Fibroblast of the aortic adventitia (primary cell): ENCODE measurements at regions not wholly inside any gene's neighbourhood (a gene's known extent, or its start where the extent isn't known, plus 50 kb on each side); places are given as distances from the start of the nearest gene placed in this dataset.

Experiments used
- DNase-seq: peaks from one replicate; pipeline ENCODE4 v3.0.0-alpha.2; 2010; ENCODE audit warnings: low read depth
- H3K4me3 ChIP-seq: 2 replicates; pipeline ENCODE4 v1.5.1; 2011; ENCODE audit warnings: low read depth, mild to moderate bottlenecking, control low read depth, low read length, moderate library complexity
- TF ChIP-seq, protein P1 (sequence below): IDR thresholded peaks from 2 replicates; pipeline ENCODE4 v1.5.1; 2011; ENCODE audit warnings: mild to moderate bottlenecking, low read length, control low read depth, inconsistent platforms; ENCODE audit not compliant: insufficient read depth

DNA sequence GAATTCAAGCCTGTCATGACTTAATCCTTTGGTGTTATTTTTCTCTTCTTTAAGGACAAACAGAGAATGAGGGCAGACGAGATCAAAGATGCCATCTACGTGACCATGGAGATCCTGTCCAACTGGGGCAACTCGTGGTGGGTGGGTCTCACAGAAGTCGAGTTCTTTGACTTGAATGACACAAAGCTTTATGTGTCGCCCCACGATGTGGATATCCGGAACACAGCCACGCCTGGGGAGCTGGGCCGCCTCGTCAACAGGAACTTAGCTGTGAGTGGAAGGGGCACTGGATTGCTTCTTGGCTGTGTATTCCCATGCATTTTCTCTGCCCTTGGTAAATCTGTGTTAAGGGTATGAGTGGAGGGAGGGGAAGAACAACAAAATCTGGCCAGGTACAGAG lies 158.7 kb downstream of the KATNIP start:
- DNase-seq, result no peak
- TF ChIP-seq, protein P1, sequence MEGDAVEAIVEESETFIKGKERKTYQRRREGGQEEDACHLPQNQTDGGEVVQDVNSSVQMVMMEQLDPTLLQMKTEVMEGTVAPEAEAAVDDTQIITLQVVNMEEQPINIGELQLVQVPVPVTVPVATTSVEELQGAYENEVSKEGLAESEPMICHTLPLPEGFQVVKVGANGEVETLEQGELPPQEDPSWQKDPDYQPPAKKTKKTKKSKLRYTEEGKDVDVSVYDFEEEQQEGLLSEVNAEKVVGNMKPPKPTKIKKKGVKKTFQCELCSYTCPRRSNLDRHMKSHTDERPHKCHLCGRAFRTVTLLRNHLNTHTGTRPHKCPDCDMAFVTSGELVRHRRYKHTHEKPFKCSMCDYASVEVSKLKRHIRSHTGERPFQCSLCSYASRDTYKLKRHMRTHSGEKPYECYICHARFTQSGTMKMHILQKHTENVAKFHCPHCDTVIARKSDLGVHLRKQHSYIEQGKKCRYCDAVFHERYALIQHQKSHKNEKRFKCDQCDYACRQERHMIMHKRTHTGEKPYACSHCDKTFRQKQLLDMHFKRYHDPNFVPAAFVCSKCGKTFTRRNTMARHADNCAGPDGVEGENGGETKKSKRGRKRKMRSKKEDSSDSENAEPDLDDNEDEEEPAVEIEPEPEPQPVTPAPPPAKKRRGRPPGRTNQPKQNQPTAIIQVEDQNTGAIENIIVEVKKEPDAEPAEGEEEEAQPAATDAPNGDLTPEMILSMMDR, result no peak
- H3K4me3 ChIP-seq, result no peak overlapping the region

DNA sequence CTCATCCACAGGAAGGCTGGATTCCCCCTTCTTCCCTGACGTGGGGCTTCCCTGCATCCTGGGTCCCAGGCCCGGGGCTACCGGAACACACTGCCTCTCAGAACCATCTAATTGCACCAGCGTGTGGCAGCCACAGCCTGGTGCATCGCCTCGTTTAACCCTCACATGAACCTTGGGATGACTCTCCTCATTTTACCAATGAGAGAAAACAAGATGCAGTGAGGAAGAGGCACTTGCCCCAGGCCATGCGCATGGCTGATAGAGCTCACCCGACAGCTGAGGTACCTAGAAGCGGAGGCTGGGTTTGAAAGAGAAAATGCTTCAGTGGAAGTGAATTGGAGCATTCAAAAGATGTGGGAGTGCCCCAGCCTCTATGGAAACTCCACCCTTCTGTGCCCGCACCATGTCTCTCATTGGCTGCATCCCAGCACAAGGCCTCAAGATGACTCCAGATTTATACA lies 162.3 kb downstream of the KATNIP start:
- DNase-seq, result no peak
- TF ChIP-seq, protein P1, result no peak
- no peak overlapping the region for H3K4me3 ChIP-seq

DNA sequence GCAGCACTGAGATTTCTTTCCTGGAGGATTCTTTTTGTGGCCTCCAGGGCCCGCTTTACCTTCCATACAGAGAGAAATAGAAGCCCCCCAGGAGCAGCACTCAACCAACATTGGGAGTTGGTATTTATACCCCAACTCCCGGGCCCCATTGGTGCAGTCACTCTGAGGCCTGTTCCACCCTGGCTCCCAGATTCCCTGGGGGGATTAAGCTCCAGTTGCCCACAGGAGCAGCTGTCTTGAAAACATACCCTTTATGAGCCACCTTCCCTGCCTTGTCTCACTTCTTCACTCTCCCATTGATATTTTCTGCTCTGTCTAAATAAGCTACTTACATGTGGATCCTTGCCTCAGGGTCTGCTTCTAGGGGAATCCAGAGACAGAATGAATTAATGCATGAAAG lies 167.8 kb downstream of the KATNIP start:
- DNase-seq, result no peak
- no peak overlapping the region for H3K4me3 ChIP-seq
- TF ChIP-seq, protein P1, result no peak

DNA sequence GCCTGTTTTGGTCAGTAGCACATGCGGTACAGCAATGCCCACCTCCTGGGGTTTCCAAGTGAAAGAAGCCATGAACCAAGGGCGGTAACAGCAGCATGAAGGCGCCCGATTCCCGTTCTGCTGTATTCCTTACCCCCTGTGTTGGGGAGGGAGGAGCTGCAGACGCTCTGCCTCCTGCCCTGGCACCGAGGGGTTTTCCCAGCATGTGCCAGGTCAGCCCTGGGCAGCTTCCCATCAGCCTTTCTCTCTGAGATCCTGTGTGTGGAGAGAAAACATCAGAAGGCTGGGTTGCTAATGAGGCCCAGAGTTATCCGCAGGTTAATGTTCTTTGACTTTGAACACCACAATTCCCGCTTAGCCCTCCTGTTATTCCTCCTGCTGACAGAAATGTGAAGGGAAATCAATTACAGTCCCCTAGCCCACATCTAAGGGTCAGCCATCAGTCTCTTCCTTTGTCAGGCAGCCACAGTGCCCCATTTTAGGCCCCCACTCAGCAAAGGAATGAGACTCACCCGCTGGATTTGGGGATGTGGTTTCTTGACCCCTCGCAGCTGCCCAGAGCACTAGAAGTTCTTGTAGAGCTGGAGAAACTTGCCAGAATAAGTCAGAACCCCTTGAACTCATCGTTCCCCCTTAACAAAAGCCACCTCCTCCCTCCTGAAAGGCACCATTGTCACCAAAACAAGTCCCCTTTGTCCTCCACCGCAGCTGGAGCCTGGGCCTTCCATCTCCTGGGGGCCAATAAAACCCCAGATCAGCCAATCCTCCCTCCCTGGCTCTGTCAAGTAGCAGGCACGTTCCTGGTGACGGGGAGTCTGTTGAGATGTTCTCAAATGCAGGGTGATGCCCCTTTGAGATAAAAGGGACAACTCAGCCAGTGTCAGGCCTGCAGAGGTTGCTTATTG lies 168.5 kb downstream of the KATNIP start:
- H3K4me3 ChIP-seq, result no peak overlapping the region
- no peak for DNase-seq
- TF ChIP-seq, protein P1, result no peak

DNA sequence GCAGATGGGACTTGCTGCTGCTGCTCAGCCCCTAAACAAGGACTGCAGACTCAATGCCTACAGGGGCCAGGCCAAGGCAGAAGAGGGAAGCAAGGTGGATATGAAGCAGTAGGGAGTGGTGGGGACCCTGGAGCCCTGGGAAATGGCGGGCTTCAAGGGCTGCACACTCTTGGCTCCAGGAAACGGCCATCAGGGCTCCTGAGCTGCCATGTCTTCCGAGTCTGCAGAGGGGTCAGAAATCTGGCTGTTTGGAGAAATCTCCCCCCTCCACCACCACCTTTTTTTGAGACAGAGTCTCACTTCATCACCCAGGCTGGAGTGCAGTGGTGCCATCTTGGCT lies 169.1 kb downstream of the KATNIP start:
- DNase-seq, result no peak
- TF ChIP-seq, protein P1, result no peak
- H3K4me3 ChIP-seq, result no peak overlapping the region

DNA sequence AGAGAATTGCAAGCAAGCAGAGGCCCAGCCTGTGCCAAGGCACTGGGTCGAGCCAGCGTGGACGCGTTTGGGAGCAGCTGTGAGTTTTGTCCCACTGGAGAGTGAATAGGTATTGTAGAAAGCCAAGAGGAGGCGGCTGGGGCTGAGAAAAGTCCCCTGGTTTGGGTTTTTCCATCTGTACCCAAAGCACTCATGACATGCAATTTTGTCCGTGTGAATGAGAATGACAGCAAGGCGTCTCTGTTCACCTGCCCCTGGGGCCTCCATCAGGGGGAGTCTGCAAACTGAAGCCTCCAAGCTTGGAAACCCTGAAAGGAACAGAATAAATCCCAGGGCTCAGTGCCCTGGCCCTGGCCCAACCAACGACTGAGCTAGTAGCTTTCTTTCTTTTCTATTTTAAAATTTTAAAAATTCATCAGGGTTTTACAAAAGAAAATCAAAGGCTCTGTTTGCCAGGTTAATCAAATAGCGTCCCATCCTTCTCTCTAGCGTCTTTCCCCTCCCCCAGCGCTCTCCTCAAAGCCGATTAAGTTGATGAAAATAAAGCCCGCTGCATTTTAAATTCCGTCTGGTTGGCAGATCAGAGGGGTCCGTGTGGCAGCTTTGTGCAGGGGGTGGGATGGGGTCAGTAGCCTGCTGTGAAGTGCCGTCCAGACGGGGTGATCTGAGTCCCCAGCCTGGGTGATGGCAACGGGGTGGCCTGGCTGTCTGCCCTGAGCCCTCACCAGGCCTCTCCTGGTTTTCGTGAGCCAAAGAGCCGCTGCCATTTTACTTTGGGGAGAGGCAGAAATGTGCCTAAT lies 171.0 kb downstream of the KATNIP start:
- no peak overlapping the region for H3K4me3 ChIP-seq
- TF ChIP-seq, protein P1, result no peak
- peak; percentile 11 for DNase-seq
